ENCODE measurements at regions not wholly inside any gene's neighbourhood (a gene's known extent, or its start where the extent isn't known, plus 50 kb on each side); places are given as distances from the start of the nearest gene placed in this dataset.

GRCh38 chr6:166763606-166764472 lies 136.8 kb upstream of the RPS6KA2 start:
- H3K27ac ChIP-seq: no peak overlapping the region

DNA sequence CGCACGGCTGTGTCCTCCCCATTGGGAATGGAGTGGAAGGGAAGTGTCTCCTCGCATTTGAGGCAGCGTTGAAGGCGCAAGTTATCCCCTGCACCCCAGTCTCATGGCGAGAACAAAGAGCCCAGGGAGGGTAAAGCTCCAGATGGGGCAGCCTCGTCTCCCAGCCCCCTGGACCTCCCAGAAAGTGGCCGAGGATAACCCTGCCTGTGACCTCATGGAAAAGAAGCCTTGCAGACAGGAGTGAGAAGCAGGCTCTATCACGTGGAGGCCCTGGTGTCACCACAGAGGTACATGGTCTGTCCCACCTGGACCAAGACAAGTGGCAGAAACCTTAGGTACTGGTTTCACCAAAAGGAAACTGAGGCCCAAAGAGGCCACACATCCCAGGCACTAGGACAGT lies 134.8 kb upstream of the RPS6KA2 start:
- TF ChIP-seq, protein P1, sequence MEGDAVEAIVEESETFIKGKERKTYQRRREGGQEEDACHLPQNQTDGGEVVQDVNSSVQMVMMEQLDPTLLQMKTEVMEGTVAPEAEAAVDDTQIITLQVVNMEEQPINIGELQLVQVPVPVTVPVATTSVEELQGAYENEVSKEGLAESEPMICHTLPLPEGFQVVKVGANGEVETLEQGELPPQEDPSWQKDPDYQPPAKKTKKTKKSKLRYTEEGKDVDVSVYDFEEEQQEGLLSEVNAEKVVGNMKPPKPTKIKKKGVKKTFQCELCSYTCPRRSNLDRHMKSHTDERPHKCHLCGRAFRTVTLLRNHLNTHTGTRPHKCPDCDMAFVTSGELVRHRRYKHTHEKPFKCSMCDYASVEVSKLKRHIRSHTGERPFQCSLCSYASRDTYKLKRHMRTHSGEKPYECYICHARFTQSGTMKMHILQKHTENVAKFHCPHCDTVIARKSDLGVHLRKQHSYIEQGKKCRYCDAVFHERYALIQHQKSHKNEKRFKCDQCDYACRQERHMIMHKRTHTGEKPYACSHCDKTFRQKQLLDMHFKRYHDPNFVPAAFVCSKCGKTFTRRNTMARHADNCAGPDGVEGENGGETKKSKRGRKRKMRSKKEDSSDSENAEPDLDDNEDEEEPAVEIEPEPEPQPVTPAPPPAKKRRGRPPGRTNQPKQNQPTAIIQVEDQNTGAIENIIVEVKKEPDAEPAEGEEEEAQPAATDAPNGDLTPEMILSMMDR (conservative IDR thresholded peaks at IDR 0.05; ENCODE audit: low read depth): no peak
- no peak overlapping the region for H3K27ac ChIP-seq
- DNase-seq (ENCODE audit: low spot score): no peak
- ChIA-PET CTCF (interaction anchor here (1.1 kb wide), 1 partner anchor 13 kb away, joined by 4 read pairs; no protein-coding TSS in a partner anchor), POLR2A (ENCODE audit: low non-redundant PET) (no interaction called here)

More at GRCh38 chr6:166763606-166764472, 136.8 kb upstream of the RPS6KA2 start:
- CTCF ChIA-PET: interaction anchor here (3.8 kb wide), 1 partner anchor 11 kb away, joined by 17 read pairs; no protein-coding TSS in a partner anchor
- DNase-seq (ENCODE audit: low spot score): no peak
- POLR2A ChIA-PET (ENCODE audit: low non-redundant PET): no interaction called here
- TF ChIP-seq, protein P1 (conservative IDR thresholded peaks at IDR 0.05; ENCODE audit: low read depth): no peak

DNA sequence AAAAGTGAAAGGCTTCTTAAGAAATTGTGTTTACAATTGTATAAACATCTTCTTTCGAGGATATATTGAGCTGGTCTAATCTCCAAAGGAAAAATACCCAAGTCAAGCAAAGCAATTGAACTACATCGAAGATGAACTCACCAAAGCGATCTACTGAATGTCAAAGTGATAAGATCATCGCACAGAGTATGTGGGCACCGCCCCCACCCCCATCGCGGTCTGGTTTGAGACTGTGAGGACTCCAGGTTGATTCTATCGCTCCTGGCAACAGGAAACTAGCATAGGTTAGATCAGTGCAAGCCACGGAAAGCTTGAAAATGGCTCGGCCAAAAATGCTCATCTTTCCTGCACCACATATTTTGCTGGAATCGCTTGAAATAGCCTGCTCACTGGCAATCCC lies 133.2 kb upstream of the RPS6KA2 start:
- DNase-seq (ENCODE audit: low spot score): no peak

DNA sequence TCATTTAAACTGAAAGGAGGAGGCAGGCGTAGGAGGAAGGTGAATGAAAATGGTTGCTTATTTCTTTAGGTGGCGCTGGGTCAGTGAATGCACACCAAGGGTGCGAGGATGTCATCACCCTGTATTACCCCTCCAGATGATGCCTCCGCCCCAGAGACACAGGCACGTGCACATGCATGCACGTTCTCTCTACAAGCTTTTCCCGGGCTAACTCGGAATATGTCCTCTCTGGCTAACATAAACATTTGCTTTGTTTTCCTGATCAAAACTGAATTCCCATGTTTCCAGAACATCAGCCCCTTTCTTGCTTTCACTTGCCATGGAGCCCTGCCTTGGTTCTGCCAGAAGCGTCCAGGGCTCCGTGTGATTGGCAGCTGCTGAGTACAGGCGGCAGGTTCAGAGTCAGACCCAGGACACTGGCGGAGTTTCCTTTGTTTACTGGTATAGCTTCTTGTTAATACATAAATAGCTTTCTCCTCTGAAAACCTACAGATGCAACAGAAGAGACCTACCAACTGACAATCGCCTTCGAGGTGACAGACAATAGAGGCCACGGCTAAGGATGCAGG lies 131.2 kb upstream of the RPS6KA2 start:
- H3K27ac ChIP-seq: peak overlapping the region; percentile 67
- DNase-seq (ENCODE audit: low spot score): no peak
- ChIA-PET CTCF (interaction anchor here (1.4 kb wide), 1 partner anchor 17 kb away, joined by 5 read pairs; no protein-coding TSS in a partner anchor), POLR2A (ENCODE audit: low non-redundant PET) (no interaction called here)
- TF ChIP-seq, protein P1 (conservative IDR thresholded peaks at IDR 0.05; ENCODE audit: low read depth): no peak

More for the DNA sequence above, 133.2 kb upstream of the RPS6KA2 start:
- ChIA-PET POLR2A (ENCODE audit: low non-redundant PET) (no interaction called here), CTCF (no interaction called here)
- H3K27ac ChIP-seq: no peak overlapping the region
- TF ChIP-seq, protein P1 (conservative IDR thresholded peaks at IDR 0.05; ENCODE audit: low read depth): no peak

GRCh38 chr6:166757232-166758135 lies 130.4 kb upstream of the RPS6KA2 start:
- POLR2A ChIA-PET (ENCODE audit: low non-redundant PET): no interaction called here
- peak; percentile 44 for DNase-seq (ENCODE audit: low spot score)
- CTCF ChIA-PET: interaction anchor here (0.6 to 1.4 kb wide), 3 partner anchors 18 to 935 kb away, joined by 3 to 5 read pairs (median 3); no protein-coding TSS in a partner anchor
- peak overlapping the region; percentile 67 for H3K27ac ChIP-seq
- TF ChIP-seq, protein P1 (conservative IDR thresholded peaks at IDR 0.05; ENCODE audit: low read depth): no peak
